Embryonic facial prominence (tissue), 1 donor: ENCODE measurements at regions not wholly inside any gene's neighbourhood (a gene's known extent, or its start where the extent isn't known, plus 50 kb on each side); places are given as distances from the start of the nearest gene placed in this dataset.
"Not testable (repeated sequence)": the region's sequence is repeated elsewhere in the genome, so short reads cannot be mapped to it uniquely, and the experiment has no call there.

ENCODE experiments used
- DNase-seq: peaks from one replicate; pipeline ENCODE4 v3.0.0-alpha.2; 2016; ENCODE audit errors: extremely low spot score

DNA sequence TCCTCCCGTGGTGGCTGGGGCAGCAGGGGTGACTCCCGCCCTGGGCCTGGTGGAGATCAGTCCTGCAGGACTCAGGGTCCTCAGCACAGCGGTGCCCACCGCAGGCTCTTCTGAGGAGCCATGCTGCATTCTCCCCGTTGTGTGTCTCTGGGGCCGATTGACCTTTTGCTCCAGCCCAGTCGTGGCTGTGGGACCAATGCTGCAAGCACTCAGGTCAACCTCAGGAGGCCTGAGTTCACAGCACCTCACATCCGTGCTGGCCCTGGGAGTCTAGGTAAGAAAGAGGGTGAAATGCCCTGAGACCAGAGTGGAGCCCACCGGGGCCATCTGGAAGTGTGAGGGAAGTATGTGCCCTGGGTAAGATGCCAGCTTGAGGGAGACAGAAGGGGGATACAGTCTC, 316.1 kb upstream of the B3GAT1 start:
- DNase-seq = no peak

DNA sequence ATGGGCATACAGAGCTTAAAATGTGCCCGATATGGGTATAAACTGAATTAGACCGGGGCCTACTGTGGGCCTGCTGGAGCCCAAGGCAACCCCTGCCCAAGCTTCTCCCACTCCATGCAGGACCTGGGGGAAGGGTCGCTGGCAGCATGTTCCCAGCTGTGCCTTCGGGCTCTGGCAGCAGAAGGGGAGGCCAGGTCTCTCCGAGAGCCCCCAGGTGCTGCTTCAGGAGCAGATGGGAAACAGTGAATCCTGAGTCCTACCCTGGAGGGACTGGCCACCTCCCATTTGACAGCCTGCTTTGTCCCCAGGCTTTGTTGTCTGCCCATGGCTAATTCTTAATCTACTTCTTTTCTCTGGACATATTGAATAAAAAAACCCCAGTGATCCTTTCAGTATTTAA, 315.6 kb upstream of the B3GAT1 start:
- no peak for DNase-seq

DNA sequence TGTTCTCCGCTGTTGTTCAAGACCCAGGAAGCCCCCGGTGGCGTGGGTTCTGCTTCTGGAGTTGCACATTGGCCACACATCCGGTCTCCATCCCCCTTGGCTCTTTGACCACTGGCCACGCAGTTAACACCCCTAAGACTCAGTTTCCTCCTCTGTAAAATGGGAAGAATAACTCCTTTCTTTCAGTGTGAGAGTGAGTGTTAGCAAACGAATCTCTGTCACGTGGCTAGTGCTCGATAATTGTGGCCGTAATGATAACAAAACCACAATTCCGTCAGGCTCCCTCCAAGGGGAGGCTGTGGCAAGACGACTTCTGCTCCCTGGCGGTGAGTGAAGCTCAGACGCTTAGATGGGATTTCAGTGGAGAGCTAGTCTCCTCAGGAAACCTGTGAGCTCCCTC, 315.2 kb upstream of the B3GAT1 start:
- DNase-seq = no peak

DNA sequence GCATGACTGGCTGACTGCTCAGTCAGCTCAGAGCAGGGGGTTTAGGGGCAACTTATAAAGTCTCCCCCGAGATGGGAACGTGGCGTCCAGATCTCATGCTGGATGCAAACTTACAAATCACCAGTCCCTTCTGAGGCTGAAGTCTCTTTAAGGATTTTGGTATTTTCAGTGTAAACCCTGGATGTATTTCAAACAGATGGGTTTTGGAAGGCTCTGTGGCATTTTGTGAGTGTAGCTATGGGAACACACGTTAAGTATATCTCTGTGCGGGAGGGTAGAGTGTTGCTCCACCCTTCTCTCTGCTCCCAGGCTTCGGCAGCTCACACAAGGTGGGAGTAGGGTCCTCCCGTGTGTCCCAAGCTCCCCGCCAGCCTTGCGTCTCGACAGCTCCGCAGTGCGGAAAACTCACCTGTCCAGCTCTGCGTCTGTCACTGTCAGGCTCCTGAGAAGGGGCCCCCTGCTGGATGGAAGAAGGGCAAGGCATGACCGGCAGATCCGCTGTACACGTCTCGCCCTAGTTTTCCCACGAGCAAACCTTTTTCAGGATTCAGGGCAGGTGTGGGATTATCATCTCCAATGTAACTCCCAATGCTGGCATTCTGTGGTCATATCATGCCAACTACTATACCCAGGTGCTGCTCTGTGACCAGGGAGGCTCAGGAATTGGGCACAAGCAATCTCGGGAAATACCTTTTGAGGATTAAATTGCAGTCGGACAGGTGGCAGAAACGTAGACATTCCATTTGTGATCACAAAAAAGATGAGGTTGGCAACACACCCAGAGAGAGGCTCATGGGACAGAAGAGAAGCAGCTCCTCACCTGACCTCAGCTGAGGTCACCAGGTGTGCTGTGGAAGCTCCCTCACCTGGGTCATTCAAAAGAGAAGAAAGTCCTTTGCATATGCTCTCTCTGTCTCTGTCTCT, 313.9 kb upstream of the B3GAT1 start:
- DNase-seq = no peak

DNA sequence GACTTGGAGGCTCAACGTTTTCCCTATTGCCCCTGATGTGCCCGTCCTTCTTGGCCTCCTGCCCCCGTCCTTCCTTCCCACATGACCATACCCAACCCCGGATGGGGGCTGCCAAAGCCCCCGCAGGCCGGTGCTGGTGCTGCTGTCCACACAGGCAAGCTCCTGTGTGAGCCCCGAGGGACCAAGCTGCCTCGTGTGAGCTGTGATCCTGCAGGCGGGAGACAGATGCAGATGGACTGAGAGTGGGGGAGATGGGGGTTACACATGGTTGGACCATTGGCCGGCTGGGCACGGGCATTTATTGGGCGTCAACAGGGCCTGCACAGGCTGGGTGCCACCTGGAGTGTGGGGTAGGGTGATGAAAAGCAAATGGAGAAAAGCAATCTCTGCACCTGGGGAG, 313.2 kb upstream of the B3GAT1 start:
- no peak for DNase-seq

DNA sequence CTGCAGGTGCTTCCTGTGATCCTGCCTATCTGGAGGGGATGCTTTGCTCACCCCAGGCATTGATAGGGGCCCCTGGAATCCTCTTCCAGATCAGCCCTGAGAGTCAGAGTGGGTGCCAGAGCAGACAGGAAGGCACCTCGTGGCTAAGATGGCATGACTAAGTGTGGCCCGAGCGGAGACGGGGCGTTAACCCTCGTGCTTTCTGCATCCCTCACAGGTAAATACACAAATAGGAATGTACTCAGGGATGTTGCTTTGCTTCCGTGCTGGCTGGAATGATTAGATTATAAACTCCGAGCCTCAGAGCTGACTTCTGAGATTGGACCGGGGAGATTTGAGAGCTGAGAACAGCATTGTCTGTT, 312.7 kb upstream of the B3GAT1 start:
- no peak for DNase-seq

DNA sequence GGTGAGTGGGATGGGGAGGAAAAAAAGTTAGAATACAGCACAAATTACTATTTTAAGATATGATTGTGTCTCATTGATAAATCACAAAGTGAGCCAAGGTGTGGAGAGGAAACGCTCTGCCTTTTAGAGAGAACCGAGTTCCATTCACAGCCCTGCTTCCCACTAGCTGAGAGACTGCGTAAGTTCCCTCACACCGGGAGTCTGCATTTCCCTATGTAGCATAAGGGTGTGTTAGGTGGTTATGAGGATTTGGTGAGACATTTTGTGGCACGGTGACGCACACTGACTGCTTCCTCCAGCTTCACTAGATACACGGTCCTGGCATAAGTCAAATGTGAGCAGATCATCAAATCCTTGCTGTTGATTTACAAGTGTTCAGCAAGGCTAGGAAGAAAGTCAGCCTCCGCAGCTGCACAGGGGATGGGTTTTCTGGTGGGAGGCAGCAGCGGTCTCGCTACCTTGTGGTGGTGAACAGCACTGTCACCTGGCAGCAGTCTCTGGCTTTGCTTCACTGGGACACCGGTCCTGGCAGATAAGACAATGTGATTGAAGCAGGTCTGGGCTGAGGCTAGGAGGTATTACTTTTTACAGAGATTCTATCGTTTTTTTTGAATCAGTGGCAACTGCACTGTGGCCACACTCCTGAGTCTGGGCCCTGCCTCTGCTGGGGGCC, 312.2 kb upstream of the B3GAT1 start:
- DNase-seq = no peak

DNA sequence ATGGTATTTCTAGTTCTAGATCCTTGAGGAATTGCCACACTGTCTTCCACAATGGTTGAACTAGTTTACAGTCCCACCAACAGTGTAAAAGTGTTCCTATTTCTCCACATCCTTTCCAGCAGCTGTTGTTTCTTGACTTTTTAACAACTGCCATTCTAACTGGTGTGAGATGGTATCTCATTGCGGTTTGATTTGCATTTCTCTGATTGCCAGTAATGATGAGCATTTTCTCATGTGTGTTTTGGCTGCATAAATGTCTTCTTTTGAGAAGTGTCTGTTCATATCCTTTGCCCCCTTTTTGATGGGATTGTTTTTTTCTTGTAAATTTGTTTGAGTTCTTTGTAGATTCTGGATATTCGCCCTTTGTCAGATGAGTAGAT, 308.6 kb upstream of the B3GAT1 start:
- DNase-seq = not testable (repeated sequence)

DNA sequence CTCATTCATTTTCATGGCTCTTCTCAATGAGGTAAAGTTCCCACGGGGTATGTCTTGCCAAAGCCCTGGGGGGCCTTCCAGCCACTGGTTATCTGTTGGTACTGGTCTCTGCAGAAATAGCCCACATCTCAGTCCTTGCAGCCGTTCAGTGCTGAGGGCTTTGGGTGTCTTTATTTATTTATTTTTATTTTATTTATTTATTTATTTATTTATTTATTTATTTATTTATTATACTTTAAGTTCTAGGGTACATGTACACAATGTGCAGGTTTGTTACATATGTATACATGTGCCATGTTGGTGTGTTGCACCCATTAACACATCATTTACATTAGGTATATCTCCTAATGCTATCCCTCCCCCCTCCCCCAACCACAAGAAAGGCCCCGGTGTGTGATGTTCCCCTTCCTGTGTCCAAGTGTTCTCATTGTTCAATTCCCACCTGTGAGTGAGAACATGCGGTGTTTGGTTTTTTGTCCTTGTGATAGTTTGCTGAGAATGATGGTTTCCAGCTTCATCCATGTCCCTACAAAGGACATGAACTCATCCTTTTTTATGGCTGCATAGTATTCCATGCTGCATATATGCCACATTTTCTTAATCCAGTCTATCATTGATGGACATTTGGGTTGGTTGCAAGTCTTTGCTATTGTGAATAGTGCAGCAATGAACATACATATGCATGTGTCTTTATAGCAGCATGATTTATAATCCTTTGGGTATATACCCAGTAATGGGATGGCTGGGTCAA, 308.1 kb upstream of the B3GAT1 start:
- DNase-seq = not testable (repeated sequence)

DNA sequence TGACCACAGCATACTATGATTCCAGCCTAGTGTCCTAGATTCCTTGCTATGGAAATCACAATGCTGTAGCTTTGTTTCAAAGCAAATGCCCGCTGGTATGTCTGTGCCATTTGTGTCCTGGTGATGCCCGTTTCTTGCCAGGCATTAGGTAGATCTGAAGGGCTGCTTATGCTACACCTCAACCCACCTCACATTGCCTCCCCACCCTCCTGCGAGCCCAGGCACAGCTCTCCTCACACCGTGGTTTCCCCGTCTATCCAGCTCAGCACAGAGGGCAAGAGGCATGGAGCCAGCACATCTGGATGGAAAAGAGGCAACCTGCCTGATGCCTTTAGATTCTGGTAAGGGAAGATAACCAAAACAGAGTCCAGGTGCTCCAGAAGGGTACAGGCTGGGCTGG, 307.4 kb upstream of the B3GAT1 start:
- DNase-seq = no peak

DNA sequence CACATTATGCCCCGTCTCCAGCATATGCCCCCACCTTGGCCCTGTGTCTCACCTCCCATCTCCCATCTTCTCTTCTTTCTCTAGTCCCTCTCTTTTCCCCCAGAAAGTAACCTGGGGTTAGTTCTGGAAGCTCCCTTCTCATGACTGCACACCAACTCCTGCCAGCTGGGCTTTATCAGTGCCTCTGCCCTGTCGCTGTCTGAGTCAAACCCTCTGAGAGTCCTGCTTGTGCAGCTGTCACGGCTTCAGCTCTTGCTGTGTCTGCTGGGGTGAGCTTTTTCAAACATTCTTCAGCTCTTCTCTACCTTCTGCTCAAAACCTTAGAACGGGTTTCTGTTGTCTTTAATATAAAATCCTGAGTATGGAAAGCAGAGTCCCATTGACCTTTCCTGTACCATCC, 304.5 kb upstream of the B3GAT1 start:
- no peak for DNase-seq

DNA sequence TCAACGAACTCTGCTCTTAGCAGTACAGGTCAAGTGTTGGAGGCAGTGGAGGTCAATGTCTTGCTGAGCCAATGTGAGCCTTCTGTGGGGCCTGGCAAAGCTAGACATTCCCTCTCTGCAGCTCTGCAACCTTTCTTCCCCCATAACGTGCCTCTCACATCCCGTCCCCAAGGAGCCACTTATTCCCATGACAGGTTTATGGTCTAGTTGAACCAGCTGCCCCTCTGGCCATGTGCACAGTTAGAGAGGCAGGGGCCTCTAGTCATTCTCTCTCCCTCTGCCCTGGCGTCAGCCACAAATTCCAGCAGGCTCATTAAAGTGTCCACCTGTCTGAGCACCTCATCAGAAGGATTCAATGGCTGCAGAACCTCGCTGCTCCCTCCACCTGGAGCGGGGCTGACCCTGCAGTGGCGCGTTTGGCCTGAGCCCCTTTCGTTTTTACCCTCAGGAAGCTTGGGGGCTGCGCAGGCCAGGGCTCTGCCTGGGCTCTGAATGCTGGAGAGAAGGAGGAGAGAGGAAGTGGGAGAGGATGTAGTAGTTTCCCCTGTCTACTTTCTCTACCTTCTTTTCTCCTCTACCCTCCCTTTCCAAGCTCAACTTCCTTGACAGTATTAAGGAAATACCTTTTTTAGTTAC, 302.1 kb upstream of the B3GAT1 start:
- no peak for DNase-seq

DNA sequence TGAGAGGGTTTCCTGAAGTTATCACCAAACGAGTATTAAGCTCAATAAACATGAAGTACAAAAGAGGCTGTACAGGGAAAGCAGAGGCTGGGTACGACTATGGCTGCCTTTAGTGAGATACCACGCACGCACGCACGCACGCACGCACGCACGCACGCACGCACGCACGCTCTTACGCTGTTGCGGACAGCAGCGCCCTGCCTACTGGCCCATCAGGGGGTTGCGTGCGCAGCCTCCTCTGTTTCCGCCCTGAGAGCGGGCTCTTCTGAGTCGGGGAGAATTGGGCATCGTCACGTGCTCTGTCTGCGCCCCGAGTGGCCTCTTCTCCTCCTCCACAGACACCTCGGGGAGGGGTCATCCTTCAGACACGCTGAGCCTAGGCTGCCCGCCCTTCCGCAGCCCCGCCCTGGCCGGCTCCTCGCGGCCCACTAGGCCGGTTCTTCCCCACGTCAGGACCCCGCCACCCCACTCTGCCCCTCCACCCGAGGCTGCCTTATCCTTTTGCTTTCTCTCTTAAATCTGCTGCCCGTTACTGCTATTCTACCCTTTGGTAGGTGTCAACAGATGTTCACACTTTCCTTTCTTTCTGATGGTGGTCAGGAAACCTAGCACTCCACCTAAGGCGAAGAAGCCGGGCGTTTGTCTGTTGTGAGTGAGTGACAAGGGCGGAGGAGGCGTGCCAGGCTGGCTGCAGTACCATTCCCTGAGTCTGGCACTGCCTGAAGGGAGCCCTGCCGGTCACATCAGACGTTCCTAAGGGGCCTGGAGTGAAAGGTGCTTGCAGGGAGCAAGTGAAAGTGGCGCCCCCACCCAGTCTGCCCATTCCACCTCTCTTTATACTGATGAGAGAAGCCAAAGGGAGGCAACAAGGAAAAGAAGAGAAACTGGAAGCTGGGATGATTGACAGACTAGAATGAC, 300.4 kb upstream of the B3GAT1 start:
- DNase-seq = no peak

DNA sequence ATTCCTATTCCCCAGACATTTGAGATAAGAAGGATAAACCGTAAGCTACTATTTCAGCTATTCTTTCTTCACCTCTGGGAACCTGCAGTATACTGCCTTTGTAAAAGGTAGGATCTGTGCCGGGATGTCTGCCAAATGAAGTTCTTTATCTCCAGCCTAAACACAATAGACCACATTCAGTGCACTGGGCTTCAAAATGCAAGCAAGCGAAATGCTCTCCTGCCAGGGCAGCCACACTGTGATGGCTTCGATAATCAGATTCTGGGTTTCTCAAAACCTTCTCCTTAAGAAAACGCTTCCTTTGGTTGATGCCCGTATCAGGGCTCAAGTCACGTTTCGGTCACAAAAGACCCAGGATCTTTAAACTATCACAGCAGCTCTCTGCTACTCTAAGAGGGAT, 299.5 kb upstream of the B3GAT1 start:
- DNase-seq = no peak

DNA sequence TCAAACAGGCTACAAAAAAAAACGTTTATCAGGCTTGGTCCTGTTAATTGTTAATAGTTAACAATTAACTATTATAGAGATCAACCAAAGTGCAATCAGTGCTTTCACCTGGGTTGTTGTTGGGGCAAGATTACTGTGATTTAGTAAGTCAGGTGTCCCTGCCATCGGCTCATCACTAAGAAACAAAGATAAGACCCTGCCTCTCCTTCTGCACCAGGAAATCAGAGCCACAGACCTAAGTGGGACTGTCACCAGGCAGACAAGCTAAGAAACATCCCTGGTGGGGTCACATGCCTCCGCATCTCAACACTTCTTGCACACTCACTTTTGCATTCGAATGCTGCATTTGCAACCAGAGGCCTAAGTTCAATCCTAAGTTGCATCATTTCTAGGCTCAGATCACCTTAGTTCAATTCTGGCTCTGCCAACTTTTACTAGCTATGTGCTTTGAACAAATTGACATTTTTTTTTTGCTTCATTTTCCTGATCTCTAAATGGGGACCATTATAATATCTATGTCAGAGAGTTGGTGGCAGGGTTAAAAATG, 298.9 kb upstream of the B3GAT1 start:
- DNase-seq = no peak

DNA sequence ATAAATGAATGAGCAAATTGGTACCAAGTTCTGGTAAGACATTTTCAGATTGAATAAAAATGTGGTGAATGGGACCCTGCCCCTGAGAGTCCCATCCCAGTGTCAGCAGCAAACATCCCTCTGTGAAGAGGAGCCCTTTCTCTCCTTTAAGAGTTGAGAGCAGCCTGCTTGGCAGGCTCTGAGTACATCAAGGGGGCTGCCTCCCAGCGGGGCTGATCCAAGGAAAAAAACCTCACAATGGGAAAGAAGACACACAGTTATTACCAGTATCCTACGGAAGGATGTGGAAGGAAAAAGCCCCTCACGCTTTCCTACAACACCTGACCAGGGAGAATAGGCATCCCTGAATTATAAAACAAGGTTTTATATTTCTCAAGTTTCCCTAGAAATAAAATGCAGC, 293.8 kb upstream of the B3GAT1 start:
- no peak for DNase-seq

DNA sequence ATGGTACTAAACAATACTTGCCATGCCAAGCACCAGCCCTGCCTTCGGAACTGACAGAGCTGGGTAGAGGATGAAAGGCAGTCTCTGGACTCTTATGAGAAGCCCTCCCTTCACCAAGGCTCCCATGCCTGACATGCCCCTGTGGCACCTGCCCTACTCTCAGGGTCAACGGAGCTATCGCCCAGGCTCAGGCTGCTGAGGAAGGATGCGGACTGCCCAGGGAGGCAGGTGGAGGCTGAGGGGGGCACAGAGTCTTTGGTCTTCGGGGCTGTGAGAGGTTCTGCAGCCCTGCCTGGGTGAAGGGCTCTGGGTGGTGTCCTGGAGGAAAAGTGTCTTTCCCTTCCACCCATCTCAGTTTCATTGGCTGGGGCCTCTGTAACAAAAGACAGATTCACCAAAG, 290.8 kb upstream of the B3GAT1 start:
- no peak for DNase-seq

DNA sequence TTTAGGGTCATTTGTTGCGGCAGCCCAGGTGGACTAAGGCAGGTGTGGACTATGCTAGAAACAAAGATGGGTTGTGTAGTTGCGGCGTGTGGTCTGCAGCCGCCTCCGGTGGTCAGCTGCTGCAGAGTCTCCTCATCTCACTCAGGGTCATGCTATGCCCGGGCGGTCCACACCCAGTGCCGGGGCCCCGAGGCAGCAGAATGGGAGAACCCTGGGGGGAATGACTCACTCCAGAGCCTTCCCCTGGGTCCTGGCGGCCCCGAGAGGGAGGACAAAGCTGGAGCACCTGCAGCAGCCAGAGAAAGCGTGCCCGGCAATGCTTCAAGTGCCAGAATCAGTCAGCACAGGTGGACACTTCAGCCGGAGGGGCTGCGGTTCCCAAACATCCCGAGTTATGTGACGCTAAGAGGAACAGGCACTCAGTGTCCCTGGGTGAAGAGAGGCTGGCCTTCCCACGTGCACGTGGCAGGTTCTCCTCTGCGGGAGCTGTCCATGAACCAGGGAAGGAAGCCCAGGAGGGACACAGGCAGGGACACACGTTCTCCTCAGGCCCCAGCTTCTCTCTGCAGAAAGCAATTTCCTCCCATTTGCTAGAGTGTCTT, 289.6 kb upstream of the B3GAT1 start:
- DNase-seq = no peak

DNA sequence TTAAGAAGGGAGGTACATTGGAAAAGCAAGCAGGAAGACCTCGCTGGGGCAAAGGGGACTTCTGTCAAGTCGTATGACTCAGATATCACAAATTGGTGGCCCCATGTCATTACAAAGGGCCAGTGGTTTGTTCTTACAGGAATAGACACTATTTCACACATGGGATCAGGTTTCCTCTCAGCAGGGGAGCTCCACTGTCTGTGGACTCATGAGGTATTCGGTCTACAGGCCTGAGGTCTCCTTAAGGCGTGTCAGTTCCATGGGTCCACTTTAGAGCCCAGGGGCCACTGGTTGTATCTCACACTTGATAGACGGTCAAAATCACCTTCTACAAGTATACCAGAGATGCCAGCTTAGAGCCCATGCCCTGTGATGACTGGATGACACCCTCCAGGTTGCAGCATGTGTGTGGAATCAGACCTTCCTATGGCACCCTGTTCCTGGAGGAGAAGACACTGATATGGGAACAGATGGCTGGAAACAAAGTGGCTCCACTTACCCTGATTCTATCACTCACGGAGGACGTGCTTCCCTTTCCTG, 288.1 kb upstream of the B3GAT1 start:
- no peak for DNase-seq

DNA sequence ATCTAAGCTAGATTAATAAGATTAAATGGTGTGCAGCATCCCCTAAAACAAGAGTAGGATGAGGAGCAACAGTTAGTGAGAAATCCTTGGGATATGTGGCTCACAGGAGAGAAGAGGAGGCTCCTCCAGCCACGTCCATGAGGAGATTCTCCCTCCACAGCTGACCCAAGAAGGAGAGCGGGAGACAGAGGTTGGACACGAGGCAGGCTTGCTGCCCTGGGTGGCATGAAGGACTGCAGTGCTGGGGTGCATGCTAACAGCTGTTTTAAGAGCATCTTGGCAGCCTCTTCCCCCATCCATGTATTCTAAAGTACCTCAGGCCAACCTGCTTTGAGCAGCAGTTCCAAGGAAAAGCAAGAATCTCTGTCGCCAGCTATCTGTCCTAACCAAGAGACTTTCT, 284.4 kb upstream of the B3GAT1 start:
- no peak for DNase-seq
